ENCODE measurements at regions not wholly inside any gene's neighbourhood (a gene's known extent, or its start where the extent isn't known, plus 50 kb on each side); places are given as distances from the start of the nearest gene placed in this dataset.
"Not testable (repeated sequence)": the region's sequence is repeated elsewhere in the genome, so short reads cannot be mapped to it uniquely, and the experiment has no call there.

- FAIRE-seq (no peak), DNase-seq (ENCODE audit: low read depth) (no peak)
- no peaks in the 10 kb centered on the region for H4K20me1 ChIP-seq (ENCODE audit: insufficient read depth, low read length)
- H3K4me2 ChIP-seq (ENCODE audit: low read length) = no peak overlapping the region
- Mint-ChIP-seq H3K36me3 (ENCODE audit: low read depth, unreplicated experiment) (no peaks in the 10 kb centered on the region), H3K27ac (ENCODE audit: unreplicated experiment) (no peak overlapping the region), H3K4me3 (ENCODE audit: unreplicated experiment) (no peak overlapping the region), H3K4me1 (ENCODE audit: low read depth, unreplicated experiment) (no peaks in the 10 kb centered on the region), H3K9me3 (ENCODE audit: unreplicated experiment) (peaks cover 4% of the 10 kb centered on the region), H3K27me3 (ENCODE audit: low read depth, unreplicated experiment) (no peaks in the 10 kb centered on the region)
- no peaks in the 10 kb centered on the region for H3K9me3 ChIP-seq (ENCODE audit: insufficient read depth, low read depth, low read length)
- H3K79me2 ChIP-seq (ENCODE audit: insufficient read depth, low read length) = no peaks in the 10 kb centered on the region
- no peak overlapping the region for H3K9ac ChIP-seq (ENCODE audit: low read length)
- no peaks in the 10 kb centered on the region for H3K36me3 ChIP-seq (ENCODE audit: insufficient read depth, low read length)
- H3K4me1 ChIP-seq (ENCODE audit: insufficient read depth, low read length) = no peaks in the 10 kb centered on the region
- H3K27ac ChIP-seq (ENCODE audit: low read depth, low read length) = no peak overlapping the region
- TF ChIP-seq CTCF (IDR thresholded peaks at IDR 0.05; ENCODE audit: insufficient read depth, low read depth, low read length) (no peak), EZH2 (IDR thresholded peaks at IDR 0.05; ENCODE audit: insufficient read depth, low read length) (no peak)
- no peak overlapping the region for H2AFZ ChIP-seq (ENCODE audit: low read depth, low read length)
- H3K27me3 ChIP-seq (ENCODE audit: insufficient read depth, low read length) = no peaks in the 10 kb centered on the region
- H3K4me3 ChIP-seq (ENCODE audit: insufficient read depth, low read depth, low read length) = no peak overlapping the region
These were observed 608.1 kb downstream of the PKHD1 start for GRCh38 chr6:51479296-51479695.

- Histone ChIP-seq H4K20me1 (ENCODE audit: insufficient read depth, low read length) (no peaks in the 10 kb centered on the region), H3K9me3 (ENCODE audit: insufficient read depth, low read depth, low read length) (no peaks in the 10 kb centered on the region), H3K9ac (ENCODE audit: low read length) (no peak overlapping the region), H3K27me3 (ENCODE audit: insufficient read depth, low read length) (no peaks in the 10 kb centered on the region), H3K4me1 (ENCODE audit: insufficient read depth, low read length) (no peaks in the 10 kb centered on the region), H3K36me3 (ENCODE audit: insufficient read depth, low read length) (no peaks in the 10 kb centered on the region), H2AFZ (ENCODE audit: low read depth, low read length) (no peak overlapping the region), H3K79me2 (ENCODE audit: insufficient read depth, low read length) (no peaks in the 10 kb centered on the region), H3K4me3 (ENCODE audit: insufficient read depth, low read depth, low read length) (no peak overlapping the region), H3K27ac (ENCODE audit: low read depth, low read length) (no peak overlapping the region), H3K4me2 (ENCODE audit: low read length) (no peak overlapping the region)
- DNase-seq (ENCODE audit: low read depth) = no peak
- no peak for FAIRE-seq
- H3K27ac Mint-ChIP-seq (ENCODE audit: unreplicated experiment) = no peak overlapping the region
- TF ChIP-seq EZH2 (IDR thresholded peaks at IDR 0.05; ENCODE audit: insufficient read depth, low read length) (no peak), CTCF (IDR thresholded peaks at IDR 0.05; ENCODE audit: insufficient read depth, low read depth, low read length) (no peak)
- H3K27me3 Mint-ChIP-seq (ENCODE audit: low read depth, unreplicated experiment) = no peaks in the 10 kb centered on the region
- H3K36me3 Mint-ChIP-seq (ENCODE audit: low read depth, unreplicated experiment) = no peaks in the 10 kb centered on the region
- H3K4me1 Mint-ChIP-seq (ENCODE audit: low read depth, unreplicated experiment) = no peaks in the 10 kb centered on the region
- peaks cover 9% of the 10 kb centered on the region for H3K9me3 Mint-ChIP-seq (ENCODE audit: unreplicated experiment)
- H3K4me3 Mint-ChIP-seq (ENCODE audit: unreplicated experiment) = no peak overlapping the region
These were observed 607.4 kb downstream of the PKHD1 start for GRCh38 chr6:51480040-51480439.

- not testable (repeated sequence) for H3K27ac Mint-ChIP-seq (ENCODE audit: unreplicated experiment); FAIRE-seq; H3K79me2 ChIP-seq (ENCODE audit: insufficient read depth, low read length); H3K27me3 Mint-ChIP-seq (ENCODE audit: low read depth, unreplicated experiment); H3K36me3 Mint-ChIP-seq (ENCODE audit: low read depth, unreplicated experiment); H3K36me3 ChIP-seq (ENCODE audit: insufficient read depth, low read length); H3K4me3 ChIP-seq (ENCODE audit: insufficient read depth, low read depth, low read length); DNase-seq (ENCODE audit: low read depth); H3K4me1 Mint-ChIP-seq (ENCODE audit: low read depth, unreplicated experiment); H2AFZ ChIP-seq (ENCODE audit: low read depth, low read length); H3K4me3 Mint-ChIP-seq (ENCODE audit: unreplicated experiment); H3K27ac ChIP-seq (ENCODE audit: low read depth, low read length); H4K20me1 ChIP-seq (ENCODE audit: insufficient read depth, low read length); H3K27me3 ChIP-seq (ENCODE audit: insufficient read depth, low read length); H3K9me3 ChIP-seq (ENCODE audit: insufficient read depth, low read depth, low read length); H3K4me1 ChIP-seq (ENCODE audit: insufficient read depth, low read length); H3K9ac ChIP-seq (ENCODE audit: low read length); H3K4me2 ChIP-seq (ENCODE audit: low read length)
- H3K9me3 Mint-ChIP-seq (ENCODE audit: unreplicated experiment) = peaks cover 15% of the 10 kb centered on the region
These were observed 601.5 kb downstream of the PKHD1 start for GRCh38 chr6:51485869-51486268.
